Fibroblast of lung (primary cell): ENCODE measurements at regions not wholly inside any gene's neighbourhood (a gene's known extent, or its start where the extent isn't known, plus 50 kb on each side); places are given as distances from the start of the nearest gene placed in this dataset.

Experiments used
- EZH2 ChIP-seq: IDR thresholded peaks from 2 replicates; pipeline ENCODE4 v1.5.1; 2012; ENCODE audit warnings: low read length, control low read depth, mild to moderate bottlenecking; ENCODE audit errors: missing control alignments
- TF ChIP-seq, protein P1 (sequence below), 2 donors: IDR thresholded peaks in 1 of 2; conservative IDR thresholded peaks in 1 of 2; 1 replicate in 1 of 2; 2 replicates in 1 of 2; pipeline ENCODE4 v1.5.1; 2011 to 2012; ENCODE audit warnings: low read length in 2 of 2, control low read depth in 1 of 2, inconsistent platforms in 1 of 2, low read depth in 1 of 2, mild to moderate bottlenecking in 1 of 2

DNA sequence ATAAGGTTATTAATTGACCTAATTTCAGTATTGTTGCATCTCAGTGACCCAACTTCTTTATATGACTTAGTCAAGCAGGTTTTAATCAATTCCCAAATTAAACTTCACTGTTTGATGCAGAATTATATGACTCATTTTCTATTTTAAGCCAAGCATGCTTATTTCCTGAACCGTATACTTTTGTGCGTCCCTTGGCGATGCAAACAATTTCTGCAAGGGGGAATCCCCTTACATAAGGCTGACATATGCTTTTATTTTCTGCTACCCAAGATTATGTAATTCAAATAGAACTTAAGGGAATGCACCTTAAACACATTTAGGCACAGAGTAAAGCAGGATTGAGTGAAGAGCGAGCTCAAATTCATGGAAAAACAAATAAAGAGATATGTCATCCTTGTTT is 303.9 kb downstream of the PDCD6IP start:
- no peak for TF ChIP-seq EZH2
- TF ChIP-seq, protein P1, sequence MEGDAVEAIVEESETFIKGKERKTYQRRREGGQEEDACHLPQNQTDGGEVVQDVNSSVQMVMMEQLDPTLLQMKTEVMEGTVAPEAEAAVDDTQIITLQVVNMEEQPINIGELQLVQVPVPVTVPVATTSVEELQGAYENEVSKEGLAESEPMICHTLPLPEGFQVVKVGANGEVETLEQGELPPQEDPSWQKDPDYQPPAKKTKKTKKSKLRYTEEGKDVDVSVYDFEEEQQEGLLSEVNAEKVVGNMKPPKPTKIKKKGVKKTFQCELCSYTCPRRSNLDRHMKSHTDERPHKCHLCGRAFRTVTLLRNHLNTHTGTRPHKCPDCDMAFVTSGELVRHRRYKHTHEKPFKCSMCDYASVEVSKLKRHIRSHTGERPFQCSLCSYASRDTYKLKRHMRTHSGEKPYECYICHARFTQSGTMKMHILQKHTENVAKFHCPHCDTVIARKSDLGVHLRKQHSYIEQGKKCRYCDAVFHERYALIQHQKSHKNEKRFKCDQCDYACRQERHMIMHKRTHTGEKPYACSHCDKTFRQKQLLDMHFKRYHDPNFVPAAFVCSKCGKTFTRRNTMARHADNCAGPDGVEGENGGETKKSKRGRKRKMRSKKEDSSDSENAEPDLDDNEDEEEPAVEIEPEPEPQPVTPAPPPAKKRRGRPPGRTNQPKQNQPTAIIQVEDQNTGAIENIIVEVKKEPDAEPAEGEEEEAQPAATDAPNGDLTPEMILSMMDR (conservative IDR thresholded peaks at IDR 0.05 in 1 of 2, IDR thresholded peaks at IDR 0.05 in 1 of 2; ENCODE audit: low read depth in 1 of 2, low read length in 2 of 2), result no peak
